Smooth muscle cell (in vitro differentiated cells): ENCODE measurements at regions not wholly inside any gene's neighbourhood (a gene's known extent, or its start where the extent isn't known, plus 50 kb on each side); places are given as distances from the start of the nearest gene placed in this dataset.

ENCODE experiments used
- DNase-seq: peaks from one replicate; lab custom pipeline; 2025; ENCODE audit not compliant: unreplicated experiment; lab: John Stamatoyannopoulos, UW
- H2AFZ ChIP-seq: fragments of 200-600 bp; sonication (generic); 2 replicates; pipeline ENCODE4 v1.6.0; 2016; ENCODE audit warnings: antibody characterized with exemption, low read depth, mild to moderate bottlenecking
- H3F3A ChIP-seq: fragments of 200-600 bp; sonication (generic); 2 replicates; pipeline ENCODE4 v1.6.0; 2017; ENCODE audit warnings: antibody characterized with exemption, low read depth
- H3K27ac ChIP-seq: fragments of 200-600 bp; sonication (generic); 2 replicates; pipeline ENCODE4 v1.5.1; 2016; ENCODE audit warnings: low read depth, mild to moderate bottlenecking
- H3K27me3 ChIP-seq: fragments of 200-600 bp; sonication (generic); 2 replicates; pipeline ENCODE4 v1.6.1; 2016; ENCODE audit warnings: low read depth, mild to moderate bottlenecking
- H3K36me3 ChIP-seq: fragments of 200-600 bp; sonication (generic); 2 replicates; pipeline ENCODE4 v1.5.1; 2016; ENCODE audit warnings: low read depth
- H3K4me1 ChIP-seq: fragments of 200-600 bp; sonication (generic); 2 replicates; pipeline ENCODE4 v1.5.1; 2016; ENCODE audit warnings: low read depth
- H3K4me2 ChIP-seq: fragments of 200-600 bp; sonication (generic); 2 replicates; pipeline ENCODE4 v1.6.0; 2016; ENCODE audit warnings: mild to moderate bottlenecking
- H3K4me3 ChIP-seq: fragments of 200-600 bp; sonication (generic); 2 replicates; pipeline ENCODE4 v1.5.1; 2016; ENCODE audit warnings: mild to moderate bottlenecking
- H3K79me2 ChIP-seq: fragments of 200-600 bp; sonication (generic); 2 replicates; pipeline ENCODE4 v1.6.0; 2016; ENCODE audit warnings: low read depth, mild to moderate bottlenecking
- H3K9ac ChIP-seq: fragments of 200-600 bp; sonication (generic); 2 replicates; pipeline ENCODE4 v1.6.0; 2016; ENCODE audit warnings: low read depth
- H3K9me3 ChIP-seq: fragments of 200-600 bp; sonication (generic); replicated peaks from 2 replicates; pipeline ENCODE4 v1.5.1; 2016; ENCODE audit warnings: low read depth
- H4K20me1 ChIP-seq: fragments of 200-600 bp; sonication (generic); 2 replicates; pipeline ENCODE4 v1.6.0; 2016; ENCODE audit warnings: low read depth
- WGBS: methylation state at CpG from one replicate; pipeline ENCODE4 v1.1.7; 2016; ENCODE audit warnings: low lambda C conversion rate; 5-methylcytosine and 5-hydroxymethylcytosine counted together
- TF ChIP-seq, protein P1 (sequence below): fragments of 200-600 bp; sonication (generic); IDR thresholded peaks from 2 replicates; pipeline ENCODE4 v1.5.1; 2017; ENCODE audit warnings: borderline replicate concordance, mild to moderate bottlenecking, antibody characterized with exemption; ENCODE audit not compliant: insufficient read depth, poor library complexity, severe bottlenecking

DNA sequence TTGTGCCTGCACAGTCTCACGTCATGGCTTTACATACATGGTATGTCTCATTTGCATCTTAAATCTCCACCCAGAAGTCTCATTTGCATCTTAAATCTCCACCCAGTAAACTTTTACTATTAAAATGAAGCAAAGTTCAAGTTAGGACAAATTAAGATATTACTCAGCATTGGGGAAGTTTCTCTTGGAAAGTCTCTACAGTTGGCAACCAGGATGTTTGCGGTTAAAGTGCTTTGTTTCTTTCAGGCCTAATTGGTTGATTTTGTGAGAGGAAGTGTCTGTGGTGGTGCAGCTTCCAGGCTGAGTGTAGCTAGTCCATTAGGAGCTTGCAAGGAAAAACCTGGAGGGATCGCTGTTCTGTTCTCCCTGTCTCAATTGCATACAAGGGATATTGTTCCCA is 1373.3 kb upstream of the GOT2 start:
- H3K4me2 ChIP-seq: no peak overlapping the region
- no peaks in the 10 kb centered on the region for H3F3A ChIP-seq
- no peaks in the 10 kb centered on the region for H3K36me3 ChIP-seq
- H3K79me2 ChIP-seq: no peaks in the 10 kb centered on the region
- no peaks in the 10 kb centered on the region for H3K9me3 ChIP-seq
- no peaks in the 10 kb centered on the region for H3K4me1 ChIP-seq
- 90% methylated on average over 3 of the region's 3 CpGs for WGBS
- no peak overlapping the region for H3K27ac ChIP-seq
- no peak overlapping the region for H3K9ac ChIP-seq
- H4K20me1 ChIP-seq: no peaks in the 10 kb centered on the region
- DNase-seq: no peak
- no peak overlapping the region for H2AFZ ChIP-seq
- TF ChIP-seq, protein P1, sequence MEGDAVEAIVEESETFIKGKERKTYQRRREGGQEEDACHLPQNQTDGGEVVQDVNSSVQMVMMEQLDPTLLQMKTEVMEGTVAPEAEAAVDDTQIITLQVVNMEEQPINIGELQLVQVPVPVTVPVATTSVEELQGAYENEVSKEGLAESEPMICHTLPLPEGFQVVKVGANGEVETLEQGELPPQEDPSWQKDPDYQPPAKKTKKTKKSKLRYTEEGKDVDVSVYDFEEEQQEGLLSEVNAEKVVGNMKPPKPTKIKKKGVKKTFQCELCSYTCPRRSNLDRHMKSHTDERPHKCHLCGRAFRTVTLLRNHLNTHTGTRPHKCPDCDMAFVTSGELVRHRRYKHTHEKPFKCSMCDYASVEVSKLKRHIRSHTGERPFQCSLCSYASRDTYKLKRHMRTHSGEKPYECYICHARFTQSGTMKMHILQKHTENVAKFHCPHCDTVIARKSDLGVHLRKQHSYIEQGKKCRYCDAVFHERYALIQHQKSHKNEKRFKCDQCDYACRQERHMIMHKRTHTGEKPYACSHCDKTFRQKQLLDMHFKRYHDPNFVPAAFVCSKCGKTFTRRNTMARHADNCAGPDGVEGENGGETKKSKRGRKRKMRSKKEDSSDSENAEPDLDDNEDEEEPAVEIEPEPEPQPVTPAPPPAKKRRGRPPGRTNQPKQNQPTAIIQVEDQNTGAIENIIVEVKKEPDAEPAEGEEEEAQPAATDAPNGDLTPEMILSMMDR: no peak
- no peaks in the 10 kb centered on the region for H3K27me3 ChIP-seq
- no peak overlapping the region for H3K4me3 ChIP-seq

GRCh38 chr16:60100371-60100770 is 1366.3 kb upstream of the GOT2 start:
- Histone ChIP-seq H3K4me3 (no peak overlapping the region), H3K9me3 (no peaks in the 10 kb centered on the region), H3K4me1 (no peaks in the 10 kb centered on the region), H3K36me3 (no peaks in the 10 kb centered on the region), H4K20me1 (no peaks in the 10 kb centered on the region), H3K79me2 (no peaks in the 10 kb centered on the region), H3F3A (no peaks in the 10 kb centered on the region), H3K27ac (no peak overlapping the region), H3K9ac (no peak overlapping the region), H3K27me3 (no peaks in the 10 kb centered on the region), H3K4me2 (no peak overlapping the region), H2AFZ (no peak overlapping the region)
- TF ChIP-seq, protein P1: no peak
- no peak for DNase-seq
- 36% methylated on average over 1 of the region's 1 CpG for WGBS

DNA sequence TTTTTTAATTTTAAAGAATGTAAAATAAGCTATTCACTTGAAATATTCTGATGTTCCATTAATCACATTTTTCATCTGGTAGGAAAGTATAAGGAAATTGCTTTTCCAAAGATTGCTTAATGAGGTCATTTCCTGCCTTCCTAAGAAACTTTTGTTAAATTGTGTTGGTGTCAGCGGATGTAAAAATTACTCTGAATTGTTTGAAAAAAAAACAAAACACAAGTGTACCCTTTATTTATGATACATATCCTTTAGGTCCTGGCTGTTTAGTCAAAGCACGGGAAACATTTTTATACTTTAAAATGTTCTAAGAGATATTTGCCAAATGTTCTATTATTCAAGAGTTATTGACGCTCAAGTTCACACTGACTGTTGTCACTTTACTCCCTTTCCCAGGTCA is 1357.4 kb upstream of the GOT2 start:
- 78% methylated on average over 3 of the region's 3 CpGs for WGBS
- TF ChIP-seq, protein P1: no peak

DNA sequence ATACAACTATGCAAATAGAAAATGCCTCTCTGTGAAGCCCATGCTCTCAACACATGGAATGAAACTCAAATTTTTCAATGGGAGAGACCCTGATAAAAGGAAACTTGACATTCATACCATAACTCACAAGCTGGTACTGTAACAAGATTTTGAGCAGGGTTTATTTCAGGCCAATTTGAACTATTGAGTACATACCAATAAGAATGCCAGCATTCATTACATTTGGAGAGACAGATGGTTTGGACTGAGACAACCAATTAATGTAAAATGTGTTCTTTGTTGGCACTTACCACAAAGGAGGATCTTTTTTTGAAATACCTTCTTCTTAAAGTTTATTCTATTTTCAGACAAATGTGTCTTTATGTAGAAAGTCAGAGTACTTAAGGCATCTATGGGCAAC is 1357.0 kb upstream of the GOT2 start:
- Histone ChIP-seq H2AFZ (no peak overlapping the region), H3K4me3 (no peak overlapping the region), H3K79me2 (no peaks in the 10 kb centered on the region), H3F3A (no peaks in the 10 kb centered on the region), H4K20me1 (no peaks in the 10 kb centered on the region), H3K4me2 (no peak overlapping the region), H3K36me3 (no peaks in the 10 kb centered on the region), H3K9me3 (no peaks in the 10 kb centered on the region), H3K4me1 (no peaks in the 10 kb centered on the region), H3K9ac (no peak overlapping the region), H3K27ac (no peak overlapping the region), H3K27me3 (no peaks in the 10 kb centered on the region)
- TF ChIP-seq, protein P1: no peak
- no peak for DNase-seq

More for the DNA sequence above, 1357.4 kb upstream of the GOT2 start:
- DNase-seq: no peak
- no peaks in the 10 kb centered on the region for H3K4me1 ChIP-seq
- H3K4me2 ChIP-seq: no peak overlapping the region
- H3K79me2 ChIP-seq: no peaks in the 10 kb centered on the region
- no peaks in the 10 kb centered on the region for H3K27me3 ChIP-seq
- no peaks in the 10 kb centered on the region for H3K9me3 ChIP-seq
- H3K36me3 ChIP-seq: no peaks in the 10 kb centered on the region
- no peak overlapping the region for H2AFZ ChIP-seq
- H4K20me1 ChIP-seq: no peaks in the 10 kb centered on the region
- no peaks in the 10 kb centered on the region for H3F3A ChIP-seq
- H3K4me3 ChIP-seq: no peak overlapping the region
- no peak overlapping the region for H3K9ac ChIP-seq
- no peak overlapping the region for H3K27ac ChIP-seq
